Kidney epithelial cell (primary cell): ENCODE measurements at regions not wholly inside any gene's neighbourhood (a gene's known extent, or its start where the extent isn't known, plus 50 kb on each side); places are given as distances from the start of the nearest gene placed in this dataset.

Source experiments
- DNase-seq: peaks from one replicate; pipeline ENCODE4 v3.0.0-alpha.2; 2010; ENCODE audit warnings: low read depth
- H3K27me3 ChIP-seq: 2 replicates; pipeline ENCODE4 v1.6.0; 2011; ENCODE audit warnings: low read length; ENCODE audit not compliant: control insufficient read depth, insufficient read depth
- H3K36me3 ChIP-seq: 2 replicates; pipeline ENCODE4 v1.5.1; 2011; ENCODE audit warnings: low read length; ENCODE audit not compliant: control insufficient read depth, insufficient read depth
- H3K4me3 ChIP-seq: 2 replicates; pipeline ENCODE4 v1.5.1; 2011; ENCODE audit warnings: low read depth, mild to moderate bottlenecking, control low read depth, low read length
- CTCF ChIP-seq: IDR thresholded peaks from 2 replicates; pipeline ENCODE4 v1.5.1; 2011; ENCODE audit warnings: mild to moderate bottlenecking, moderate library complexity, low read length, control low read depth, inconsistent platforms; ENCODE audit not compliant: insufficient read depth, poor library complexity, severe bottlenecking

GRCh38 chr13:106048386-106048785 lies 487.1 kb downstream of the EFNB2 start:
- TF ChIP-seq CTCF = no peak
- no peak for DNase-seq
- Histone ChIP-seq H3K27me3 (no peaks in the 10 kb centered on the region), H3K36me3 (no peaks in the 10 kb centered on the region), H3K4me3 (no peak overlapping the region)

- Histone ChIP-seq H3K27me3 (no peaks in the 10 kb centered on the region), H3K4me3 (no peak overlapping the region), H3K36me3 (no peaks in the 10 kb centered on the region)
- no peak for DNase-seq
- no peak for TF ChIP-seq CTCF
Observed at GRCh38 chr13:106047859-106048258, 487.6 kb downstream of the EFNB2 start.

DNA sequence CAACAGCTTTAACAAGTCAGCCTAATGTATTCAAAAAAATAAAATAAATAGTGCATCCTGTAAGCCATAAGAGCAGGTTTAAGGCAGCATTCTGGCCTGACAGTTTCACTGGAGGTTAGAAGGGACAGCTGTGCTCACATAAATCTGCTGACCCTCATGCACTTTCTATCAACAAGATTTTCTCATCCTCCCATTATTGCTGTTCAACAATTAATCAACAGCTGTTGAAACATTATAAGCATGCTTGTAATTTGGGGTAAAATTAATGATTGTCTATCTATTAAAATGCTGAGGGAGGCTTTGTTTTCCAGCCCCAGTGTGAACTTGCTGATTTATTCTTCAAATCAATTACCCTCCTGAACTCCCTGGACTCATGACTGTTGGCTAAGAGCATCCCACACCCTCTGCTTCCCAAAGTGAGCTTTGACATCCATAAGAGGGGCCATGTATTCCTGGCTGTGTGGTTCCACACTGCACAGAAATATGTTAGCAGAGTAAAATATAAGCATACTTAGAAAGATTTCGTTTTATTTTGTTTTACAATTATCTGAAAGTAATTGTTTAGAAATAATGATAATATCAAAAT lies 492.4 kb downstream of the EFNB2 start:
- TF ChIP-seq CTCF = no peak
- DNase-seq = no peak

GRCh38 chr13:106041445-106041844 lies 494.0 kb downstream of the EFNB2 start:
- DNase-seq = no peak
- Histone ChIP-seq H3K4me3 (no peak overlapping the region), H3K36me3 (no peaks in the 10 kb centered on the region), H3K27me3 (no peaks in the 10 kb centered on the region)
- TF ChIP-seq CTCF = no peak

More for the DNA sequence above, 492.4 kb downstream of the EFNB2 start:
- no peaks in the 10 kb centered on the region for H3K27me3 ChIP-seq
- H3K4me3 ChIP-seq = no peak overlapping the region
- no peaks in the 10 kb centered on the region for H3K36me3 ChIP-seq

- no peak for TF ChIP-seq CTCF
- H3K27me3 ChIP-seq = no peaks in the 10 kb centered on the region
- no peaks in the 10 kb centered on the region for H3K36me3 ChIP-seq
- peak; percentile 71 for DNase-seq
- H3K4me3 ChIP-seq = no peak overlapping the region
Observed at GRCh38 chr13:106038752-106039151, 496.7 kb downstream of the EFNB2 start.

GRCh38 chr13:106036870-106037269 lies 498.6 kb downstream of the EFNB2 start:
- DNase-seq = no peak
- Histone ChIP-seq H3K27me3 (no peaks in the 10 kb centered on the region), H3K4me3 (no peak overlapping the region), H3K36me3 (no peaks in the 10 kb centered on the region)
- no peak for TF ChIP-seq CTCF
